ENCODE measurements at regions not wholly inside any gene's neighbourhood (a gene's known extent, or its start where the extent isn't known, plus 50 kb on each side); places are given as distances from the start of the nearest gene placed in this dataset.

- no peak overlapping the region for H3K4me3 ChIP-seq (ENCODE audit: low read depth, low read length)
These were observed 529.8 kb downstream of the CD83 start for GRCh38 chr6:14647357-14647756.

- no peak overlapping the region for H3K4me3 ChIP-seq (ENCODE audit: low read depth, low read length)
These were observed 535.0 kb downstream of the CD83 start for GRCh38 chr6:14652536-14652935.

- H3K4me3 ChIP-seq (ENCODE audit: low read depth, low read length) = no peak overlapping the region
These were observed 537.9 kb downstream of the CD83 start for GRCh38 chr6:14655201-14656061.

GRCh38 chr6:14656078-14656521 lies 538.5 kb downstream of the CD83 start:
- H3K4me3 ChIP-seq (ENCODE audit: low read depth, low read length) = no peak overlapping the region

- H3K4me3 ChIP-seq (ENCODE audit: low read depth, low read length) = no peak overlapping the region
These were observed 539.1 kb downstream of the CD83 start for GRCh38 chr6:14656649-14657048.

GRCh38 chr6:14658030-14658429 lies 540.5 kb downstream of the CD83 start:
- no peak overlapping the region for H3K4me3 ChIP-seq (ENCODE audit: low read depth, low read length)

GRCh38 chr6:14658886-14659561 lies 541.5 kb downstream of the CD83 start:
- no peak overlapping the region for H3K4me3 ChIP-seq (ENCODE audit: low read depth, low read length)

- no peak overlapping the region for H3K4me3 ChIP-seq (ENCODE audit: low read depth, low read length)
These were observed 542.3 kb downstream of the CD83 start for GRCh38 chr6:14659841-14660240.

- no peak overlapping the region for H3K4me3 ChIP-seq (ENCODE audit: low read depth, low read length)
These were observed 543.4 kb downstream of the CD83 start for GRCh38 chr6:14660806-14661579.

- H3K4me3 ChIP-seq (ENCODE audit: low read depth, low read length) = no peak overlapping the region
These were observed 544.1 kb downstream of the CD83 start for GRCh38 chr6:14661691-14662090.

GRCh38 chr6:14664112-14664601 lies 546.6 kb downstream of the CD83 start:
- no peak overlapping the region for H3K4me3 ChIP-seq (ENCODE audit: low read depth, low read length)

GRCh38 chr6:14664621-14665315 lies 547.2 kb downstream of the CD83 start:
- no peak overlapping the region for H3K4me3 ChIP-seq (ENCODE audit: low read depth, low read length)

- H3K4me3 ChIP-seq (ENCODE audit: low read depth, low read length) = no peak overlapping the region
These were observed 548.5 kb downstream of the CD83 start for GRCh38 chr6:14665827-14666724.

- no peak overlapping the region for H3K4me3 ChIP-seq (ENCODE audit: low read depth, low read length)
These were observed 553.2 kb downstream of the CD83 start for GRCh38 chr6:14670806-14671205.

- no peak overlapping the region for H3K4me3 ChIP-seq (ENCODE audit: low read depth, low read length)
These were observed 553.7 kb downstream of the CD83 start for GRCh38 chr6:14671261-14671681.

- no peak overlapping the region for H3K4me3 ChIP-seq (ENCODE audit: low read depth, low read length)
These were observed 554.4 kb downstream of the CD83 start for GRCh38 chr6:14671937-14672336.

GRCh38 chr6:14673201-14673600 lies 555.6 kb downstream of the CD83 start:
- no peak overlapping the region for H3K4me3 ChIP-seq (ENCODE audit: low read depth, low read length)

- no peak overlapping the region for H3K4me3 ChIP-seq (ENCODE audit: low read depth, low read length)
These were observed 556.9 kb downstream of the CD83 start for GRCh38 chr6:14674458-14674857.

GRCh38 chr6:14674867-14675648 lies 557.5 kb downstream of the CD83 start:
- no peak overlapping the region for H3K4me3 ChIP-seq (ENCODE audit: low read depth, low read length)

Data from iPS-11a (cell line).